Stimulated activated CD8-positive, alpha-beta memory T cell treated with anti-CD3 and anti-CD28 coated beads, Interleukin-7, amount 100 ng/mL, for 4 hours (primary cell): ENCODE measurements at regions not wholly inside any gene's neighbourhood (a gene's known extent, or its start where the extent isn't known, plus 50 kb on each side); places are given as distances from the start of the nearest gene placed in this dataset.
"Not testable (repeated sequence)": the region's sequence is repeated elsewhere in the genome, so short reads cannot be mapped to it uniquely, and the experiment has no call there.

Experiments used
- DNase-seq, 2 donors: peaks; one replicate each; pipeline ENCODE4 v3.0.0-alpha.2; 2020; ENCODE audit warnings: low read depth in 2 of 2

GRCh38 chr13:48583859-48584311 is 51.0 kb upstream of the RCBTB2 start:
- DNase-seq, result no peak

GRCh38 chr13:48585456-48585840 is 52.6 kb upstream of the RCBTB2 start:
- no peak for DNase-seq

GRCh38 chr13:48586591-48587103 is 53.8 kb upstream of the RCBTB2 start:
- DNase-seq, result no peak

- no peak for DNase-seq
Measured at GRCh38 chr13:48588120-48588519, 55.2 kb upstream of the RCBTB2 start.

GRCh38 chr13:48590141-48590901 is 57.4 kb upstream of the RCBTB2 start:
- no peak for DNase-seq

- not testable (repeated sequence) for DNase-seq
Measured at GRCh38 chr13:48591124-48591872, 58.4 kb upstream of the RCBTB2 start.

- no peak for DNase-seq
Measured at GRCh38 chr13:48591889-48592687, 59.2 kb upstream of the RCBTB2 start.

- no peak for DNase-seq
Measured at GRCh38 chr13:48592688-48593049, 59.8 kb upstream of the RCBTB2 start.

- DNase-seq, result no peak
Measured at GRCh38 chr13:48593536-48593935, 60.2 kb upstream of the CYSLTR2 start.

GRCh38 chr13:48594096-48594815 is 59.5 kb upstream of the CYSLTR2 start:
- no peak for DNase-seq

- peak in 1 of 2 donors; percentile 36 for DNase-seq
Measured at GRCh38 chr13:48595431-48596429, 58.0 kb upstream of the CYSLTR2 start.

- DNase-seq, result no peak
Measured at GRCh38 chr13:48600374-48601364, 53.1 kb upstream of the CYSLTR2 start.

GRCh38 chr13:48602296-48603016 is 51.3 kb upstream of the CYSLTR2 start:
- DNase-seq, result no peak

- DNase-seq, result no peak
Measured at GRCh38 chr13:48603375-48603774, 50.4 kb upstream of the CYSLTR2 start.
